ENCODE measurements at regions not wholly inside any gene's neighbourhood (a gene's known extent, or its start where the extent isn't known, plus 50 kb on each side); places are given as distances from the start of the nearest gene placed in this dataset.

GRCh38 chr14:87567618-87568295 is 425.2 kb downstream of the GALC start:
- TF ChIP-seq, protein P1, sequence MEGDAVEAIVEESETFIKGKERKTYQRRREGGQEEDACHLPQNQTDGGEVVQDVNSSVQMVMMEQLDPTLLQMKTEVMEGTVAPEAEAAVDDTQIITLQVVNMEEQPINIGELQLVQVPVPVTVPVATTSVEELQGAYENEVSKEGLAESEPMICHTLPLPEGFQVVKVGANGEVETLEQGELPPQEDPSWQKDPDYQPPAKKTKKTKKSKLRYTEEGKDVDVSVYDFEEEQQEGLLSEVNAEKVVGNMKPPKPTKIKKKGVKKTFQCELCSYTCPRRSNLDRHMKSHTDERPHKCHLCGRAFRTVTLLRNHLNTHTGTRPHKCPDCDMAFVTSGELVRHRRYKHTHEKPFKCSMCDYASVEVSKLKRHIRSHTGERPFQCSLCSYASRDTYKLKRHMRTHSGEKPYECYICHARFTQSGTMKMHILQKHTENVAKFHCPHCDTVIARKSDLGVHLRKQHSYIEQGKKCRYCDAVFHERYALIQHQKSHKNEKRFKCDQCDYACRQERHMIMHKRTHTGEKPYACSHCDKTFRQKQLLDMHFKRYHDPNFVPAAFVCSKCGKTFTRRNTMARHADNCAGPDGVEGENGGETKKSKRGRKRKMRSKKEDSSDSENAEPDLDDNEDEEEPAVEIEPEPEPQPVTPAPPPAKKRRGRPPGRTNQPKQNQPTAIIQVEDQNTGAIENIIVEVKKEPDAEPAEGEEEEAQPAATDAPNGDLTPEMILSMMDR (IDR thresholded peaks at IDR 0.05), result no peak
- no peak for TF ChIP-seq POLR2A (IDR thresholded peaks at IDR 0.05)

Measured in esophagus squamous epithelium (tissue), 4 donors.